ENCODE measurements at regions not wholly inside any gene's neighbourhood (a gene's known extent, or its start where the extent isn't known, plus 50 kb on each side); places are given as distances from the start of the nearest gene placed in this dataset.
A peak's percentile ranks its signal among the peaks of the same experiment; 100 is the strongest.

DNA sequence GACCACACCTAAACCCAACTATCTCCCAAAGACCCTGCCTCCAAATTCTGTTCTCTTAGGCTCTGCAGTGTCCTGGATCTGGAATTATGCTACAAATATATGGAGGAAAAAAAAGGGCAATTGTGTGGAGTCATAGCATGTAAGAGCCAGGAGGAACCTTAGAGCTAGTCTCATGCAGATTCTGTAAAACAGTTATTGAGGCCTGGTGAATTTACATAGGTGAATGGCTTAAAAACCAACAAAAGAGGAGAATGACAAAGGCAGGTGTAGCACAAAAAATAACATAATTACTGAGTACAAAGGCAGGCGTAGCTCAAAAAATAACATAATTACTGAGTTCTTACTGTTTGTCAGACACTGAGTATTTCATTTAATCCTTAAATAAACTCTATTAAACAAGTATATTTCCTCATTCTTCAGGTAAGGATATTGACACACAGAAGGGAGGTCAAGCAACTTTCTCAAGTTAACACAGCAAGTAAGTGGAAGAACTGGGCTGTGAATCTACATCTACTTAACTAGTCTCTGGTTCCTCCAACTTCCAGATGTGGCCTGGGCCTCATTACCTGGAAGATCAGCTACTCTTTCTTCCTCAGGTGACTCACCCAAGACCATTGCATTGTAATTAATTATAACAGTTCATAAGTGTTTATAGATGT is 938.9 kb upstream of the TENM4 start:
- no peak for DNase-seq (ENCODE audit: extremely low read depth, insufficient read length)
- Histone ChIP-seq H3K4me3 (replicated peaks; ENCODE audit: low read depth, low read length) (no peak overlapping the region), H3K27me3 (replicated peaks; ENCODE audit: control insufficient read depth, insufficient read depth, low read length) (no peaks in the 10 kb centered on the region), H3K36me3 (ENCODE audit: control insufficient read depth, insufficient read depth, low read length) (no peaks in the 10 kb centered on the region)
- TF ChIP-seq, protein P1, sequence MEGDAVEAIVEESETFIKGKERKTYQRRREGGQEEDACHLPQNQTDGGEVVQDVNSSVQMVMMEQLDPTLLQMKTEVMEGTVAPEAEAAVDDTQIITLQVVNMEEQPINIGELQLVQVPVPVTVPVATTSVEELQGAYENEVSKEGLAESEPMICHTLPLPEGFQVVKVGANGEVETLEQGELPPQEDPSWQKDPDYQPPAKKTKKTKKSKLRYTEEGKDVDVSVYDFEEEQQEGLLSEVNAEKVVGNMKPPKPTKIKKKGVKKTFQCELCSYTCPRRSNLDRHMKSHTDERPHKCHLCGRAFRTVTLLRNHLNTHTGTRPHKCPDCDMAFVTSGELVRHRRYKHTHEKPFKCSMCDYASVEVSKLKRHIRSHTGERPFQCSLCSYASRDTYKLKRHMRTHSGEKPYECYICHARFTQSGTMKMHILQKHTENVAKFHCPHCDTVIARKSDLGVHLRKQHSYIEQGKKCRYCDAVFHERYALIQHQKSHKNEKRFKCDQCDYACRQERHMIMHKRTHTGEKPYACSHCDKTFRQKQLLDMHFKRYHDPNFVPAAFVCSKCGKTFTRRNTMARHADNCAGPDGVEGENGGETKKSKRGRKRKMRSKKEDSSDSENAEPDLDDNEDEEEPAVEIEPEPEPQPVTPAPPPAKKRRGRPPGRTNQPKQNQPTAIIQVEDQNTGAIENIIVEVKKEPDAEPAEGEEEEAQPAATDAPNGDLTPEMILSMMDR (IDR thresholded peaks at IDR 0.05; ENCODE audit: insufficient read depth, low read length, poor library complexity, severe bottlenecking), result no peak

DNA sequence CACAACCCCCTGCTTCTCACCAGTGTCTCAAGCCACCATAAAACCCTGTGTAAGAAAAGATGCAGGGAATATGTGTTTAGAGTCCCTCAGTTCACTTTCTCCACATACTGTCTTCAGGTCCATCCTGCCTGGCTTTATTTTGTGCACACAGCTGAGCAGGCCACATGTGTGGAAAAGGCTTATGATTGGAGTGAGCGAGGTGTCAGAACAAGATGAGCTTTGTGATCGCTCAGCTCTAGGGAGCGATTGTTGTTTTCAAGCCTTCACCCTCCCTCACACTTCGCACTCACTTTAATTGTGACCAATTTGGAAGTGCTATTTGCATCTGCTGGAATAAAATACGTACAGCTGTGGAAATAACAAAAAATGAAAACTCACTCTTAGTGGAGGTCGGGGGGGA is 931.1 kb upstream of the TENM4 start:
- TF ChIP-seq, protein P1 (IDR thresholded peaks at IDR 0.05; ENCODE audit: insufficient read depth, low read length, poor library complexity, severe bottlenecking), result no peak
- DNase-seq (ENCODE audit: extremely low read depth, insufficient read length), result no peak
- no peak overlapping the region for H3K4me3 ChIP-seq (replicated peaks; ENCODE audit: low read depth, low read length)

DNA sequence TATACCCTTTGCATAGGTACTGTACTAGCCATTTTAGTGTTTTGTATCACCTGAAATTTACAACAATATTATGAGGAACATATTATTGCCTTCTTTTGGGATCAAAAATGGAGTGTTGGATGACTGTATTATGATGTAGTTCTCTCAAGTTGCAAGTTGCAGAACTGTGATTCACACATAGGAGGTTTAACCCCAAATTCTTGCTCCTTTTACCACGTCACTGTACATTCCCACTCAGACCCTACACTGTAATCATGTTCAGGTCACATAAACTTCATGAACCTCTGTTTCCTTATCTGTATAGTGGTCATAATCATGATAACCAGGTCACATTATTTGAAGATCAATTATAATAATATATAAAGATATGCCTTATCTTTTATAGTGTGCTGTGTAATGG is 925.1 kb upstream of the TENM4 start:
- TF ChIP-seq, protein P1 (IDR thresholded peaks at IDR 0.05; ENCODE audit: insufficient read depth, low read length, poor library complexity, severe bottlenecking), result no peak
- Histone ChIP-seq H3K27me3 (replicated peaks; ENCODE audit: control insufficient read depth, insufficient read depth, low read length) (no peaks in the 10 kb centered on the region), H3K36me3 (ENCODE audit: control insufficient read depth, insufficient read depth, low read length) (no peaks in the 10 kb centered on the region), H3K4me3 (replicated peaks; ENCODE audit: low read depth, low read length) (no peak overlapping the region)
- no peak for DNase-seq (ENCODE audit: extremely low read depth, insufficient read length)

More for the DNA sequence above, 931.1 kb upstream of the TENM4 start:
- H3K27me3 ChIP-seq (replicated peaks; ENCODE audit: control insufficient read depth, insufficient read depth, low read length), result no peaks in the 10 kb centered on the region
- H3K36me3 ChIP-seq (ENCODE audit: control insufficient read depth, insufficient read depth, low read length), result no peaks in the 10 kb centered on the region

DNA sequence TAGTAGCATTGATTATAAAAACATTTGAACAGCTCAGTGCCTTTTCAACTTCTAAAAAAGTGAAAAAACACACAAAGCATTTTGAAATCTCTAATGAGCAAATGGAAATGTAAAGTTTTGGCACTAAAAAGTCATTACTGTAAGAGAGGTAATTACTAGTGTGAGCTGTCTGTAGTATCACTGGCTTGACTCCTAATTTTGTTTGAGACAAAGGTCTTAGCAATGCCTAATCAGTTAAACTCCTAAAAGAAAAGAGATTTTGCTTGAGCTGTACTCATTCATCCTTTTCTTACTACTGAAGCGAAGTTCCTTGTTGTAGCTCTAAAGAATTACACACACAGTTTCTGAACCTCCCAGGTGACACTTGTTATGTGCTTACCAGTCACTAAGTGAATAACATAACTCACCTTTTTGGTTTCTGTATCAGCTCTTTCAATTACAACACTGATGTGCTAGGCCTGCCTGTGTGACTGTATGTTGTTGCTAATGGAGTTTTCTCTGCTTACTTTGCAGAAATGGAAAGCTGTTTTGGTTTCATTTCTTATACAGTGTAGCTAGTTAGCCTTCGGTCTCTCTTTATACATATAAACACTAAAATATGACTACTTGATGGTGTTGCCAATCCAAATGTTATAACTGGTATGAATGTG is 924.4 kb upstream of the TENM4 start:
- TF ChIP-seq, protein P1 (IDR thresholded peaks at IDR 0.05; ENCODE audit: insufficient read depth, low read length, poor library complexity, severe bottlenecking), result no peak
- peak; percentile 3 for DNase-seq (ENCODE audit: extremely low read depth, insufficient read length)
- H3K4me3 ChIP-seq (replicated peaks; ENCODE audit: low read depth, low read length), result no peak overlapping the region
- no peaks in the 10 kb centered on the region for H3K36me3 ChIP-seq (ENCODE audit: control insufficient read depth, insufficient read depth, low read length)
- no peaks in the 10 kb centered on the region for H3K27me3 ChIP-seq (replicated peaks; ENCODE audit: control insufficient read depth, insufficient read depth, low read length)

DNA sequence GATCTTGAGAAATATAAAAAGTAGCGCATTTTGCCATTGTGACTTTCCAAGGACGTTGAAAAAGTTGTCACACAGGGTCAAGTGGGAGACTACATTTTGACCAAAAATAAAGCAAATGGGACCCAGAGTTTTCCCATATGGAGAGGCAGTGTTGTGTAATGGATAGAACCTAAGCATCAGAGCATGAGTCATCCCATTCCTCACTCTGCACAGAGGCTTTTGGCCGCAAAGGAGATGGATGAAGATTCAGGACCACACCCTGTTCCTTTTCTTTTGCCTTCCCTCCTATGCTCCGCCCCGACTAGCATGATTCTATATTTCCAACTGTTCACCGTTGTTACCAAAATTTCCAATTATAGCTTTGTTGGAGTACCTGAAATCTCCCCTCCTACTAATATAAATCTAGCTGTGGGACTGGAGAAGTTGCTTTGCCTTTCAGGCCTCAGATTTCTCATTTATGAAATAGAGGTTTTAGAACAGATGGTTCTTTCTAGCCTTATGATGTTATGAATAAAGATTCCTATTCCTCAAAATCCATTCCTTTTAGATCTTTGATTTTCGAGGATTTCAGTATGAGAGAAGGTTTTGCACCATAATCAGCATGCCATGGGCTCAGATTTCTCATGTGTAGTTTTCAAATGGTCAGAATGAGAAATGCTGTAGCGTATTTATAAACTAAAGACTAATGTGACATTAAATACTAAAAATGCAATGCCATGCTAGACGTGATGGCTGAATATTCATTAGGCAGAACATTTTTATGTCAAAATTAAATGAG is 921.9 kb upstream of the TENM4 start:
- DNase-seq (ENCODE audit: extremely low read depth, insufficient read length), result no peak
- TF ChIP-seq, protein P1 (IDR thresholded peaks at IDR 0.05; ENCODE audit: insufficient read depth, low read length, poor library complexity, severe bottlenecking), result no peak
- H3K36me3 ChIP-seq (ENCODE audit: control insufficient read depth, insufficient read depth, low read length), result no peaks in the 10 kb centered on the region
- H3K27me3 ChIP-seq (replicated peaks; ENCODE audit: control insufficient read depth, insufficient read depth, low read length), result no peaks in the 10 kb centered on the region
- H3K4me3 ChIP-seq (replicated peaks; ENCODE audit: low read depth, low read length), result no peak overlapping the region

Measured in GM06990 (cell line).